ENCODE measurements at regions not wholly inside any gene's neighbourhood (a gene's known extent, or its start where the extent isn't known, plus 50 kb on each side); places are given as distances from the start of the nearest gene placed in this dataset.

GRCh38 chr11:119580751-119581150 lies 148.2 kb downstream of the NECTIN1 start:
- Histone ChIP-seq H3K27me3 (replicated peaks; ENCODE audit: insufficient read depth) (no peaks in the 10 kb centered on the region), H3K36me3 (no peaks in the 10 kb centered on the region), H3K27ac (no peak overlapping the region), H3K4me3 (no peak overlapping the region), H3K9me3 (no peaks in the 10 kb centered on the region), H3K4me1 (replicated peaks) (no peaks in the 10 kb centered on the region)
- TF ChIP-seq POLR2A (IDR thresholded peaks at IDR 0.05) (no peak), POLR2AphosphoS5 (IDR thresholded peaks at IDR 0.05) (no peak)
- TF ChIP-seq, protein P1, sequence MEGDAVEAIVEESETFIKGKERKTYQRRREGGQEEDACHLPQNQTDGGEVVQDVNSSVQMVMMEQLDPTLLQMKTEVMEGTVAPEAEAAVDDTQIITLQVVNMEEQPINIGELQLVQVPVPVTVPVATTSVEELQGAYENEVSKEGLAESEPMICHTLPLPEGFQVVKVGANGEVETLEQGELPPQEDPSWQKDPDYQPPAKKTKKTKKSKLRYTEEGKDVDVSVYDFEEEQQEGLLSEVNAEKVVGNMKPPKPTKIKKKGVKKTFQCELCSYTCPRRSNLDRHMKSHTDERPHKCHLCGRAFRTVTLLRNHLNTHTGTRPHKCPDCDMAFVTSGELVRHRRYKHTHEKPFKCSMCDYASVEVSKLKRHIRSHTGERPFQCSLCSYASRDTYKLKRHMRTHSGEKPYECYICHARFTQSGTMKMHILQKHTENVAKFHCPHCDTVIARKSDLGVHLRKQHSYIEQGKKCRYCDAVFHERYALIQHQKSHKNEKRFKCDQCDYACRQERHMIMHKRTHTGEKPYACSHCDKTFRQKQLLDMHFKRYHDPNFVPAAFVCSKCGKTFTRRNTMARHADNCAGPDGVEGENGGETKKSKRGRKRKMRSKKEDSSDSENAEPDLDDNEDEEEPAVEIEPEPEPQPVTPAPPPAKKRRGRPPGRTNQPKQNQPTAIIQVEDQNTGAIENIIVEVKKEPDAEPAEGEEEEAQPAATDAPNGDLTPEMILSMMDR (IDR thresholded peaks at IDR 0.05) = no peak
- WGBS = 94% methylated on average over 1 of the region's 1 CpG
- DNase-seq (ENCODE audit: low spot score) = no peak
- intact Hi-C loops (cut with DNase I) = no loop called here

- Histone ChIP-seq H3K27me3 (replicated peaks; ENCODE audit: insufficient read depth) (no peaks in the 10 kb centered on the region), H3K36me3 (no peaks in the 10 kb centered on the region), H3K4me3 (no peak overlapping the region), H3K9me3 (no peaks in the 10 kb centered on the region), H3K4me1 (replicated peaks) (no peaks in the 10 kb centered on the region), H3K27ac (no peak overlapping the region)
- TF ChIP-seq POLR2A (IDR thresholded peaks at IDR 0.05) (no peak), POLR2AphosphoS5 (IDR thresholded peaks at IDR 0.05) (no peak)
- TF ChIP-seq, protein P1 (IDR thresholded peaks at IDR 0.05) = no peak
- DNase-seq (ENCODE audit: low spot score) = no peak
- WGBS = 92% methylated on average over 3 of the region's 3 CpGs
- intact Hi-C loops (cut with DNase I) = no loop called here
Observed at GRCh38 chr11:119580081-119580480, 148.9 kb downstream of the NECTIN1 start.

- Histone ChIP-seq H3K27ac (no peak overlapping the region), H3K9me3 (no peaks in the 10 kb centered on the region), H3K27me3 (replicated peaks; ENCODE audit: insufficient read depth) (no peaks in the 10 kb centered on the region), H3K4me1 (replicated peaks) (no peaks in the 10 kb centered on the region), H3K36me3 (no peaks in the 10 kb centered on the region), H3K4me3 (no peak overlapping the region)
- intact Hi-C loops (cut with DNase I) = no loop called here
- TF ChIP-seq POLR2AphosphoS5 (IDR thresholded peaks at IDR 0.05) (no peak), POLR2A (IDR thresholded peaks at IDR 0.05) (no peak)
- TF ChIP-seq, protein P1 (IDR thresholded peaks at IDR 0.05) = no peak
- WGBS = 59% methylated on average over 11 of the region's 11 CpGs
- DNase-seq (ENCODE audit: low spot score) = no peak
Observed at GRCh38 chr11:119578521-119579191, 150.3 kb downstream of the NECTIN1 start.

GRCh38 chr11:119573858-119574257 lies 150.9 kb upstream of the THY1 start:
- no peak for DNase-seq (ENCODE audit: low spot score)
- H3K27me3 ChIP-seq (replicated peaks; ENCODE audit: insufficient read depth) = no peaks in the 10 kb centered on the region
- TF ChIP-seq, protein P1 (IDR thresholded peaks at IDR 0.05) = no peak
- TF ChIP-seq POLR2AphosphoS5 (IDR thresholded peaks at IDR 0.05) (no peak), POLR2A (IDR thresholded peaks at IDR 0.05) (no peak)
- no peaks in the 10 kb centered on the region for H3K36me3 ChIP-seq
- H3K4me1 ChIP-seq (replicated peaks) = no peaks in the 10 kb centered on the region
- no peak overlapping the region for H3K27ac ChIP-seq
- intact Hi-C loops (cut with DNase I) = no loop called here
- 86% methylated on average over 1 of the region's 1 CpG for WGBS
- no peaks in the 10 kb centered on the region for H3K9me3 ChIP-seq
- H3K4me3 ChIP-seq = no peak overlapping the region
